ENCODE measurements at regions not wholly inside any gene's neighbourhood (a gene's known extent, or its start where the extent isn't known, plus 50 kb on each side); places are given as distances from the start of the nearest gene placed in this dataset.

- DNase-seq, result no peak
Measured at GRCh38 chr15:58329781-58330671, 101.8 kb upstream of the LIPC start.

- DNase-seq, result no peak
Measured at GRCh38 chr15:58330741-58331559, 100.8 kb upstream of the LIPC start.

GRCh38 chr15:58331560-58331912 lies 100.3 kb upstream of the LIPC start:
- DNase-seq, result peak; percentile 70

- DNase-seq, result peak; percentile 99
Measured at GRCh38 chr15:58331913-58332675, 99.7 kb upstream of the LIPC start.

GRCh38 chr15:58332676-58333400 lies 99.0 kb upstream of the LIPC start:
- peak; percentile 84 for DNase-seq

GRCh38 chr15:58334803-58335202 lies 97.0 kb upstream of the LIPC start:
- no peak for DNase-seq

GRCh38 chr15:58336161-58336560 lies 95.6 kb upstream of the LIPC start:
- peak; percentile 52 for DNase-seq

- DNase-seq, result no peak
Measured at GRCh38 chr15:58340176-58340575, 91.6 kb upstream of the LIPC start.

- no peak for DNase-seq
Measured at GRCh38 chr15:58342508-58342907, 89.3 kb upstream of the LIPC start.

GRCh38 chr15:58344213-58345070 lies 87.3 kb upstream of the LIPC start:
- no peak for DNase-seq

GRCh38 chr15:58346361-58346760 lies 85.4 kb upstream of the LIPC start:
- DNase-seq, result peak; percentile 39

GRCh38 chr15:58348095-58348812 lies 83.5 kb upstream of the LIPC start:
- DNase-seq, result no peak

- DNase-seq, result no peak
Measured at GRCh38 chr15:58352026-58352929, 79.5 kb upstream of the LIPC start.

GRCh38 chr15:58355382-58355971 lies 76.3 kb upstream of the LIPC start:
- DNase-seq, result no peak

- no peak for DNase-seq
Measured at GRCh38 chr15:58355973-58356372, 75.8 kb upstream of the LIPC start.

- no peak for DNase-seq
Measured at GRCh38 chr15:58357529-58358476, 74.0 kb upstream of the LIPC start.

GRCh38 chr15:58360421-58361090 lies 71.2 kb upstream of the LIPC start:
- DNase-seq, result no peak
